Liver (tissue), 3 donors: ENCODE measurements at regions not wholly inside any gene's neighbourhood (a gene's known extent, or its start where the extent isn't known, plus 50 kb on each side); places are given as distances from the start of the nearest gene placed in this dataset.

Source experiments
- CTCF ChIP-seq: fragments of 150-350 bp; IDR thresholded peaks from 2 replicates; pipeline ENCODE4 v1.5.1; 2017; ENCODE audit warnings: improper control_type of control experiment, low read depth, low read length; ENCODE audit not compliant: missing input control
- RAD21 ChIP-seq, 2 donors: IDR thresholded peaks; 2 replicates each; pipeline ENCODE4 v1.6.1; 2016; ENCODE audit warnings: antibody characterized with exemption in 2 of 2, mild to moderate bottlenecking in 2 of 2
- TAF1 ChIP-seq: conservative IDR thresholded peaks from 2 replicates; pipeline ENCODE4 v1.6.1; 2016; ENCODE audit warnings: antibody characterized with exemption, mild to moderate bottlenecking
- ZBTB33 ChIP-seq: IDR thresholded peaks from 2 replicates; pipeline ENCODE4 v1.6.1; 2016; ENCODE audit warnings: antibody characterized with exemption
- donor health status: healthy.
- donor health status: healthy.

GRCh38 chr4:159443975-159444374 lies 341.1 kb downstream of the RAPGEF2 start:
- TF ChIP-seq CTCF (no peak), RAD21 (IDR thresholded peaks at IDR 0.05) (no peak), ZBTB33 (no peak), TAF1 (no peak)
